HCT116 (cell line): ENCODE measurements at regions not wholly inside any gene's neighbourhood (a gene's known extent, or its start where the extent isn't known, plus 50 kb on each side); places are given as distances from the start of the nearest gene placed in this dataset.

ENCODE experiments used
- CEBPB ChIP-seq: IDR thresholded peaks from 2 replicates; pipeline ENCODE4 v1.6.1; 2012; ENCODE audit warnings: low read depth
- ELF1 ChIP-seq: IDR thresholded peaks from 2 replicates; pipeline ENCODE4 v1.6.1; 2012; ENCODE audit warnings: low read depth, borderline replicate concordance
- FOSL1 ChIP-seq: IDR thresholded peaks from 2 replicates; pipeline ENCODE4 v1.6.1; 2012; ENCODE audit warnings: low read depth
- POLR2A ChIP-seq: IDR thresholded peaks from 2 replicates; pipeline ENCODE4 v1.7.0; 2011; ENCODE audit warnings: borderline replicate concordance; ENCODE audit not compliant: insufficient read depth, insufficient read length; ENCODE audit errors: extremely low read depth
- RAD21 ChIP-seq: IDR thresholded peaks from 2 replicates; pipeline ENCODE4 v1.6.1; 2012; ENCODE audit warnings: low read depth, mild to moderate bottlenecking
- TF ChIP-seq, protein P1 (sequence below), 3 experiments: fragments of 200-600 bp in 1 of 3; sonication (generic) in 1 of 3; IDR thresholded peaks in 2 of 3; conservative IDR thresholded peaks in 1 of 3; 2 replicates each; pipeline ENCODE4 v1.5.1; 2012 to 2017; ENCODE audit warnings: low read depth in 2 of 3, low read length in 2 of 3, antibody characterized with exemption in 1 of 3, borderline replicate concordance in 1 of 3, control low read depth in 1 of 3, mild to moderate bottlenecking in 1 of 3, mixed read lengths in 1 of 3, mixed run types in 1 of 3, moderate library complexity in 1 of 3; ENCODE audit not compliant: insufficient read depth in 1 of 3

DNA sequence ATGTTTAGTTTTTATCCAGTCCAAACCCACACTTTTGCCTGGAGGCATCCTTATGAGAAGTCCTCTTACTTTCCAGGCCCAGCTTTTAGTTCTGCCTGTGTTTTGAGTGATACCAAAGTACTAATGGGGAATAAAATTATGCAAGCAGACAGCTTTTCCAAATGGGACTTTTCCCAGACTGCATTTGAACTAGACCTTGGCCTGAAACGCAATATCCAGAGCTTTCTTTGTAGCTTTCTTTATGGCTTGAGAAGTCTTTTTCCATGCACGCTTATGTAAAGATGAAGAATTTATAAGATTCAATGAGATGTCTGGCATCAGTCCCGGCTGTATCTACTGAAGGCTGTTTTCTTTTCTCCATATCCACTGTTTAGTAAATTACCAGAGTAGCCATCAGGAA is 236.6 kb upstream of the RAB4A start:
- TF ChIP-seq, protein P1, sequence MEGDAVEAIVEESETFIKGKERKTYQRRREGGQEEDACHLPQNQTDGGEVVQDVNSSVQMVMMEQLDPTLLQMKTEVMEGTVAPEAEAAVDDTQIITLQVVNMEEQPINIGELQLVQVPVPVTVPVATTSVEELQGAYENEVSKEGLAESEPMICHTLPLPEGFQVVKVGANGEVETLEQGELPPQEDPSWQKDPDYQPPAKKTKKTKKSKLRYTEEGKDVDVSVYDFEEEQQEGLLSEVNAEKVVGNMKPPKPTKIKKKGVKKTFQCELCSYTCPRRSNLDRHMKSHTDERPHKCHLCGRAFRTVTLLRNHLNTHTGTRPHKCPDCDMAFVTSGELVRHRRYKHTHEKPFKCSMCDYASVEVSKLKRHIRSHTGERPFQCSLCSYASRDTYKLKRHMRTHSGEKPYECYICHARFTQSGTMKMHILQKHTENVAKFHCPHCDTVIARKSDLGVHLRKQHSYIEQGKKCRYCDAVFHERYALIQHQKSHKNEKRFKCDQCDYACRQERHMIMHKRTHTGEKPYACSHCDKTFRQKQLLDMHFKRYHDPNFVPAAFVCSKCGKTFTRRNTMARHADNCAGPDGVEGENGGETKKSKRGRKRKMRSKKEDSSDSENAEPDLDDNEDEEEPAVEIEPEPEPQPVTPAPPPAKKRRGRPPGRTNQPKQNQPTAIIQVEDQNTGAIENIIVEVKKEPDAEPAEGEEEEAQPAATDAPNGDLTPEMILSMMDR (IDR thresholded peaks at IDR 0.05 in 2 of 3, conservative IDR thresholded peaks at IDR 0.05 in 1 of 3; ENCODE audit: borderline replicate concordance in 1 of 3, insufficient read depth in 1 of 3, low read depth in 2 of 3, low read length in 2 of 3), result no peak
- no peak for TF ChIP-seq CEBPB
- TF ChIP-seq ELF1, result no peak
- TF ChIP-seq POLR2A, result no peak
- no peak for TF ChIP-seq FOSL1
- TF ChIP-seq RAD21, result no peak
